Natural killer cell (primary cell): ENCODE measurements at regions not wholly inside any gene's neighbourhood (a gene's known extent, or its start where the extent isn't known, plus 50 kb on each side); places are given as distances from the start of the nearest gene placed in this dataset.

Experiments
- ATAC-seq, 3 donors: fragments of 150-1000 bp in 2 of 3; fragments of 200-7000 bp in 1 of 3; cut with Tn5 transposase; 1 replicate in 1 of 3; 2 replicates in 2 of 3; pipeline ENCODE4 v1.10.0; 2021; ENCODE audit warnings: mild to moderate bottlenecking in 2 of 3, moderate library complexity in 2 of 3
- DNase-seq, 2 donors: peaks; one replicate each; pipeline versions ENCODE4 v3.0.0 to v3.0.0-alpha.2; 2013 to 2021; ENCODE audit warnings: mixed read lengths in 1 of 2
- H3K27ac ChIP-seq: one replicate; pipeline ENCODE4 v1.5.1; 2013; ENCODE audit warnings: mild to moderate bottlenecking, low read length
- H3K27me3 ChIP-seq: one replicate; pipeline ENCODE4 v1.6.1; 2013; ENCODE audit warnings: low read length; ENCODE audit not compliant: control insufficient read depth, insufficient read depth
- H3K36me3 ChIP-seq: one replicate; pipeline ENCODE4 v1.6.1; 2013; ENCODE audit warnings: low read length; ENCODE audit not compliant: control insufficient read depth, insufficient read depth
- H3K4me1 ChIP-seq: one replicate; pipeline ENCODE4 v1.6.1; 2013; ENCODE audit warnings: low read length; ENCODE audit not compliant: control insufficient read depth, insufficient read depth
- H3K4me3 ChIP-seq: one replicate; pipeline ENCODE4 v1.5.1; 2013; ENCODE audit warnings: low read length
- H3K9me3 ChIP-seq: one replicate; pipeline ENCODE4 v1.6.1; 2013; ENCODE audit warnings: low read length; ENCODE audit not compliant: control insufficient read depth, insufficient read depth
- H3K27ac Mint-ChIP-seq, 2 donors: one replicate each; pipeline ENCODE4 v1.8.0; 2022; ENCODE audit warnings: mild to moderate bottlenecking in 2 of 2, mixed read lengths in 2 of 2, moderate library complexity in 1 of 2
- H3K27me3 Mint-ChIP-seq, 2 donors: one replicate each; pipeline ENCODE4 v1.8.0; 2022; ENCODE audit warnings: low read depth in 2 of 2, mixed read lengths in 2 of 2
- H3K36me3 Mint-ChIP-seq: one replicate; pipeline ENCODE4 v1.8.0; 2022; ENCODE audit warnings: mixed read lengths
- H3K4me1 Mint-ChIP-seq, 2 donors: one replicate each; pipeline ENCODE4 v1.8.0; 2022; ENCODE audit warnings: mixed read lengths in 2 of 2
- H3K4me3 Mint-ChIP-seq: one replicate; pipeline ENCODE4 v1.8.0; 2022; ENCODE audit warnings: mild to moderate bottlenecking, moderate library complexity, mixed read lengths
- H3K9me3 Mint-ChIP-seq, 2 donors: one replicate each; pipeline ENCODE4 v1.8.0; 2022; ENCODE audit warnings: mixed read lengths in 2 of 2
- CTCF ChIP-seq: fragments of 200-600 bp; IDR thresholded peaks from one replicate; pipeline ENCODE4 v1.8.0; 2022; ENCODE audit warnings: antibody characterized with exemption
- WGBS: methylation state at CpG from one replicate; pipeline ENCODE4 v1.1.7; 2013; ENCODE audit warnings: missing lambda C conversion rate; ENCODE audit not compliant: insufficient coverage; 5-methylcytosine and 5-hydroxymethylcytosine counted together
- intact Hi-C: fragments of 100-400 bp; cut with micrococcal nuclease; formaldehyde crosslinking; loops from one replicate; pipeline ENCODE4 v1.14.2; 2022

DNA sequence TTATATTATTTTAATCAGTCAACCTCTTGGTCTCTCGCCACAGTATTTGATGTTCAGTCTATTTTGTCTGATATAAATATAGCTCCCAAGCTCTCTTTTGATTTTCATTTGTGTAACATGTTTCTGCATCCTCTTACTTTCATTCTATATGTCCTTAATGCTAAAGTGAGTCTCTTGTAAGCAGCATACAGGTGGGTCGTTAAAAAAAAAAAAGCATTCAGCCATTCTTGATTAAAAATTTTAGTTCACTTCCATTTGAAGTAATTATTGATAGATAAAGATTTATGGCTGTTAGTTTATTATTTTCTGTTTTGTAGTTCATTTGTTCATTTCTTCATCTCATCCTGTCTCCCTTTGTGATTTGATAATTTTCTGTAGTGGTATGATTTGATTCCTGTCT is 229.1 kb downstream of the GUCY2F start:
- Histone ChIP-seq H3K36me3 (no peaks in the 10 kb centered on the region), H3K27me3 (no peaks in the 10 kb centered on the region), H3K9me3 (no peaks in the 10 kb centered on the region), H3K27ac (no peak overlapping the region), H3K4me3 (no peak overlapping the region), H3K4me1 (no peaks in the 10 kb centered on the region)
- H3K9me3 Mint-ChIP-seq: peaks cover 4 to 5% of the 10 kb centered on the region in 2 donors
- H3K36me3 Mint-ChIP-seq: peaks cover 7% of the 10 kb centered on the region
- no peak for TF ChIP-seq CTCF
- DNase-seq: no peak
- intact Hi-C loops: no loop called here
- H3K4me1 Mint-ChIP-seq: no peaks in the 10 kb centered on the region
- no peak for ATAC-seq
- H3K27ac Mint-ChIP-seq: no peak overlapping the region
- H3K4me3 Mint-ChIP-seq: no peak overlapping the region
- WGBS: no CpG with 5 or more reads among the region's 2 CpGs
- H3K27me3 Mint-ChIP-seq: no peaks in the 10 kb centered on the region

- WGBS: 0% methylated on average over 1 of the region's 1 CpG
- Histone ChIP-seq H3K36me3 (no peaks in the 10 kb centered on the region), H3K27me3 (no peaks in the 10 kb centered on the region), H3K4me1 (no peaks in the 10 kb centered on the region), H3K9me3 (no peaks in the 10 kb centered on the region), H3K27ac (no peak overlapping the region), H3K4me3 (no peak overlapping the region)
- no peaks in the 10 kb centered on the region for H3K4me1 Mint-ChIP-seq
- H3K36me3 Mint-ChIP-seq: no peaks in the 10 kb centered on the region
- H3K9me3 Mint-ChIP-seq: peaks cover 0 to 5% of the 10 kb centered on the region in 2 donors
- H3K27ac Mint-ChIP-seq: no peak overlapping the region
- intact Hi-C loops: no loop called here
- H3K27me3 Mint-ChIP-seq: no peaks in the 10 kb centered on the region
- no peak overlapping the region for H3K4me3 Mint-ChIP-seq
- no peak for ATAC-seq
- TF ChIP-seq CTCF: no peak
- no peak for DNase-seq
Observed at GRCh38 chrX:109218761-109219160, 263.1 kb downstream of the GUCY2F start.

DNA sequence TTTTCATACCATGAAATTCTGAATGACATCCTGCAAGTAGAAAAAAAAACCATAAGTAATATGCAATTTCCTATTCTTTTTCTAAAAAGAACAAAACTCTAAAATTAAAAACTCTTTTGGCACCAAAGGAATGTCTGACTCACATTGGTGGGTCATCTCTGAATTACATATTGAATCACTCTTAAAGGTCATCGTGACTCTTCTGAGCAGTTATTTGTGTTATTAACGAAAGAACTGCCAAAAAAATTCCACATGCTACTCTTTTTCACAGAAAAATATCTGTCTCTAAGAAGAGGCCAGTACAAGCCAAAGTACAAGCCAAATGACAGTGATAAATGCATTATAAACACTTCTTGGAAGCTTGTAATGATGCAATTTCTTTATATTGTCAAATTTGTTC is 282.2 kb downstream of the GUCY2F start:
- no peak for TF ChIP-seq CTCF
- intact Hi-C loops: no loop called here
- no peak overlapping the region for H3K4me3 ChIP-seq
- H3K4me3 Mint-ChIP-seq: no peak overlapping the region
- ATAC-seq (no peak), DNase-seq (no peak)
- no peaks in the 10 kb centered on the region for H3K36me3 Mint-ChIP-seq
- H3K4me1 Mint-ChIP-seq: no peaks in the 10 kb centered on the region
- H3K27me3 ChIP-seq: no peaks in the 10 kb centered on the region
- H3K27ac Mint-ChIP-seq: no peak overlapping the region
- WGBS: no CpG with 5 or more reads among the region's 2 CpGs
- no peaks in the 10 kb centered on the region for H3K4me1 ChIP-seq
- H3K27me3 Mint-ChIP-seq: no peaks in the 10 kb centered on the region
- H3K27ac ChIP-seq: no peak overlapping the region
- peaks cover 2 to 3% of the 10 kb centered on the region in 2 donors for H3K9me3 Mint-ChIP-seq
- H3K9me3 ChIP-seq: no peaks in the 10 kb centered on the region
- H3K36me3 ChIP-seq: no peaks in the 10 kb centered on the region

GRCh38 chrX:109190542-109190941 is 291.3 kb downstream of the GUCY2F start:
- Mint-ChIP-seq H3K27me3 (no peaks in the 10 kb centered on the region), H3K36me3 (no peaks in the 10 kb centered on the region), H3K4me3 (no peak overlapping the region), H3K4me1 (no peaks in the 10 kb centered on the region), H3K9me3 (peaks cover 7 to 12% of the 10 kb centered on the region in 2 donors), H3K27ac (no peak overlapping the region)
- DNase-seq: no peak
- H3K27me3 ChIP-seq: no peaks in the 10 kb centered on the region
- ATAC-seq: no peak
- H3K27ac ChIP-seq: no peak overlapping the region
- no peak for TF ChIP-seq CTCF
- H3K36me3 ChIP-seq: no peaks in the 10 kb centered on the region
- intact Hi-C loops: no loop called here
- WGBS: no CpG with 5 or more reads among the region's 1 CpG
- H3K4me1 ChIP-seq: no peaks in the 10 kb centered on the region
- no peaks in the 10 kb centered on the region for H3K9me3 ChIP-seq
- H3K4me3 ChIP-seq: no peak overlapping the region
